Right cardiac atrium (tissue), 5 donors: ENCODE measurements at regions not wholly inside any gene's neighbourhood (a gene's known extent, or its start where the extent isn't known, plus 50 kb on each side); places are given as distances from the start of the nearest gene placed in this dataset.
A peak's percentile ranks its signal among the peaks of the same experiment; 100 is the strongest.

ENCODE experiments used
- ATAC-seq, 2 donors: fragments of 200-7000 bp; cut with Tn5 transposase; one replicate each; pipeline versions ENCODE4 v1.8.0 to v1.9.1; 2020; ENCODE audit warnings: moderate library complexity in 2 of 2, mild to moderate bottlenecking in 1 of 2
- DNase-seq, 3 donors: peaks; one replicate each; pipeline ENCODE4 v3.0.0-alpha.2; 2020
- H3K27ac ChIP-seq: one replicate; pipeline ENCODE4 v1.5.1; 2013; ENCODE audit warnings: mild to moderate bottlenecking, low read length, control low read depth, moderate library complexity
- H3K27me3 ChIP-seq: one replicate; pipeline ENCODE4 v1.6.1; 2013; ENCODE audit not compliant: control insufficient read depth, insufficient read depth
- H3K4me1 ChIP-seq: one replicate; pipeline ENCODE4 v1.6.1; 2013; ENCODE audit warnings: low read length; ENCODE audit not compliant: control insufficient read depth, insufficient read depth
- H3K4me3 ChIP-seq: one replicate; pipeline ENCODE4 v1.5.1; 2013; ENCODE audit warnings: low read length, control low read depth
- H3K9me3 ChIP-seq: one replicate; pipeline ENCODE4 v1.6.1; 2013; ENCODE audit warnings: low read length; ENCODE audit not compliant: control insufficient read depth
- WGBS: extraction: QIAGEN DNeasy Blood & Tissue Kit; methylation state at CpG from one replicate; pipeline ENCODE4 v1.1.7; 2013; 5-methylcytosine and 5-hydroxymethylcytosine counted together
- intact Hi-C, 4 donors: fragments of 100-400 bp; cut with DNase I; formaldehyde crosslinking; loops; one replicate each; pipeline versions ENCODE4 v1.11.0 to v1.14.0; 2022 to 2023
- donor health status: healthy with polysubstance abuse.
- donor health status: DM: no; HTN: yes; CAD: no.
- donor health status: DM: no; HTN: no; CAD: no.
- donor health status: DM: no; HTN: yes; CAD: no; lungs with severe emphysema.
- donor health status: DM: yes; HTN: yes; CAD: no.

- ATAC-seq (no peak), DNase-seq (no peak)
- Histone ChIP-seq H3K27ac (no peak overlapping the region), H3K9me3 (no peaks in the 10 kb centered on the region), H3K4me1 (no peaks in the 10 kb centered on the region), H3K4me3 (no peak overlapping the region), H3K27me3 (no peaks in the 10 kb centered on the region)
- intact Hi-C loops, result no loop called here
These were observed 95.6 kb upstream of the E2F7 start for GRCh38 chr12:77160931-77161330.

- H3K4me1 ChIP-seq, result no peaks in the 10 kb centered on the region
- no peaks in the 10 kb centered on the region for H3K9me3 ChIP-seq
- ATAC-seq (no peak), DNase-seq (no peak)
- no peaks in the 10 kb centered on the region for H3K27me3 ChIP-seq
- 86% methylated on average over 3 of the region's 3 CpGs for WGBS
- no peak overlapping the region for H3K4me3 ChIP-seq
- intact Hi-C loops, result loop anchor here (2.0 to 10.0 kb wide), 3 partner anchors 531 to 534 kb away; no protein-coding TSS in a partner anchor
- H3K27ac ChIP-seq, result no peak overlapping the region
These were observed 88.3 kb upstream of the E2F7 start for GRCh38 chr12:77153706-77154105.

- no peaks in the 10 kb centered on the region for H3K27me3 ChIP-seq
- peak in 1 of 2 donors; percentile 40 for ATAC-seq
- no peak for DNase-seq
- H3K4me1 ChIP-seq, result no peaks in the 10 kb centered on the region
- H3K9me3 ChIP-seq, result no peaks in the 10 kb centered on the region
- 8% methylated on average over 2 of the region's 2 CpGs for WGBS
- intact Hi-C loops, result loop anchor here (2.0 to 10.0 kb wide), 3 partner anchors 532 to 535 kb away; no protein-coding TSS in a partner anchor
- no peak overlapping the region for H3K27ac ChIP-seq
- no peak overlapping the region for H3K4me3 ChIP-seq
These were observed 87.3 kb upstream of the E2F7 start for GRCh38 chr12:77152623-77153193.

GRCh38 chr12:77151030-77151429 lies 85.7 kb upstream of the E2F7 start:
- DNase-seq (no peak), ATAC-seq (no peak)
- Histone ChIP-seq H3K4me1 (no peaks in the 10 kb centered on the region), H3K9me3 (no peaks in the 10 kb centered on the region), H3K4me3 (no peak overlapping the region), H3K27ac (no peak overlapping the region), H3K27me3 (no peaks in the 10 kb centered on the region)
- intact Hi-C loops, result loop anchor here in 3 of 4 donors (5.0 to 10.0 kb wide), 2 partner anchors 534 to 536 kb away; no protein-coding TSS in a partner anchor
- WGBS, result 54% methylated on average over 4 of the region's 4 CpGs

- DNase-seq (peak; percentile 41 to 71 (median 44)), ATAC-seq (peak in 1 of 2 donors; percentile 49)
- intact Hi-C loops, result no loop called here
- Histone ChIP-seq H3K4me1 (no peaks in the 10 kb centered on the region), H3K27me3 (no peaks in the 10 kb centered on the region), H3K4me3 (no peak overlapping the region), H3K27ac (no peak overlapping the region), H3K9me3 (no peaks in the 10 kb centered on the region)
- WGBS, result 15% methylated on average over 3 of the region's 3 CpGs
These were observed 68.2 kb upstream of the E2F7 start for GRCh38 chr12:77133566-77133965.

GRCh38 chr12:77131977-77132490 lies 66.7 kb upstream of the E2F7 start:
- H3K27me3 ChIP-seq, result no peaks in the 10 kb centered on the region
- no peak for ATAC-seq
- DNase-seq, result no peak
- no peaks in the 10 kb centered on the region for H3K4me1 ChIP-seq
- intact Hi-C loops, result no loop called here
- H3K4me3 ChIP-seq, result no peak overlapping the region
- WGBS, result 76% methylated on average over 2 of the region's 2 CpGs
- H3K9me3 ChIP-seq, result no peaks in the 10 kb centered on the region
- no peak overlapping the region for H3K27ac ChIP-seq

GRCh38 chr12:77130193-77130592 lies 64.8 kb upstream of the E2F7 start:
- Histone ChIP-seq H3K4me1 (no peaks in the 10 kb centered on the region), H3K27ac (no peak overlapping the region), H3K9me3 (no peaks in the 10 kb centered on the region), H3K27me3 (no peaks in the 10 kb centered on the region), H3K4me3 (no peak overlapping the region)
- ATAC-seq (no peak), DNase-seq (no peak)
- 57% methylated on average over 6 of the region's 6 CpGs for WGBS
- intact Hi-C loops, result no loop called here

- DNase-seq (no peak), ATAC-seq (no peak)
- Histone ChIP-seq H3K4me1 (no peaks in the 10 kb centered on the region), H3K27ac (no peak overlapping the region), H3K27me3 (no peaks in the 10 kb centered on the region), H3K9me3 (no peaks in the 10 kb centered on the region), H3K4me3 (no peak overlapping the region)
- intact Hi-C loops, result no loop called here
- WGBS, result 68% methylated on average over 2 of the region's 2 CpGs
These were observed 59.4 kb upstream of the E2F7 start for GRCh38 chr12:77124767-77125166.

- Histone ChIP-seq H3K27me3 (no peaks in the 10 kb centered on the region), H3K27ac (no peak overlapping the region), H3K4me1 (no peaks in the 10 kb centered on the region), H3K9me3 (no peaks in the 10 kb centered on the region), H3K4me3 (no peak overlapping the region)
- DNase-seq, result no peak
- ATAC-seq, result no peak
- intact Hi-C loops, result no loop called here
These were observed 57.3 kb upstream of the E2F7 start for GRCh38 chr12:77122661-77123060.

GRCh38 chr12:77122236-77122635 lies 56.9 kb upstream of the E2F7 start:
- H3K27me3 ChIP-seq, result no peaks in the 10 kb centered on the region
- DNase-seq (no peak), ATAC-seq (peak; percentile 76 to 92)
- H3K9me3 ChIP-seq, result no peaks in the 10 kb centered on the region
- H3K27ac ChIP-seq, result no peak overlapping the region
- no peak overlapping the region for H3K4me3 ChIP-seq
- 47% methylated on average over 4 of the region's 4 CpGs for WGBS
- intact Hi-C loops, result no loop called here
- no peaks in the 10 kb centered on the region for H3K4me1 ChIP-seq

GRCh38 chr12:77120156-77121085 lies 55.1 kb upstream of the E2F7 start:
- WGBS, result 81% methylated on average over 1 of the region's 1 CpG
- intact Hi-C loops, result no loop called here
- Histone ChIP-seq H3K4me1 (no peaks in the 10 kb centered on the region), H3K4me3 (no peak overlapping the region), H3K27ac (no peak overlapping the region), H3K9me3 (no peaks in the 10 kb centered on the region), H3K27me3 (no peaks in the 10 kb centered on the region)
- ATAC-seq (no peak), DNase-seq (no peak)
